GM21825 (cell line): ENCODE measurements at regions not wholly inside any gene's neighbourhood (a gene's known extent, or its start where the extent isn't known, plus 50 kb on each side); places are given as distances from the start of the nearest gene placed in this dataset.
"Not testable (repeated sequence)": the region's sequence is repeated elsewhere in the genome, so short reads cannot be mapped to it uniquely, and the experiment has no call there.

Source experiments
- ATAC-seq: cut with Tn5 transposase; IDR thresholded peaks from one replicate; pipeline ENCODE4 v1.9.1; 2021; ENCODE audit warnings: mild to moderate bottlenecking, moderate library complexity; ENCODE audit not compliant: unreplicated experiment

DNA sequence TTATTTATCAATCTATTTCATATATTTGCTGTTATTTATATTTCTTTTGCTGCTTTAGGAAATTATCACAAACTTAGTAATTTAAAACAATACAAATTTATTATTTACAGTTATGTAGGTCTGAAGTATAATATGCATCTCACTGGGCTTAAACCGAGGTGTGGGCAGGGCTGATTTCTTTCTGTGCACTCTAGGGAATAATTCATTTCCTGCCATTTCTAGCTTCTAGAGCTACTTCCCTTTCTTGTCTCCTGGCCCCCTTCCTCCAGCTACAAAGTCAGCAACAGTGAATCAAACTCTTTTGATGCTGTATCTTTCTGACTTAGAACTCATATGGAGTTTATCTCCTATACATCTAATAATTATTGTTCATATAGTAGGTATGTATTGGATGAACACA is 303.5 kb upstream of the ARSJ start:
- no peak for ATAC-seq

DNA sequence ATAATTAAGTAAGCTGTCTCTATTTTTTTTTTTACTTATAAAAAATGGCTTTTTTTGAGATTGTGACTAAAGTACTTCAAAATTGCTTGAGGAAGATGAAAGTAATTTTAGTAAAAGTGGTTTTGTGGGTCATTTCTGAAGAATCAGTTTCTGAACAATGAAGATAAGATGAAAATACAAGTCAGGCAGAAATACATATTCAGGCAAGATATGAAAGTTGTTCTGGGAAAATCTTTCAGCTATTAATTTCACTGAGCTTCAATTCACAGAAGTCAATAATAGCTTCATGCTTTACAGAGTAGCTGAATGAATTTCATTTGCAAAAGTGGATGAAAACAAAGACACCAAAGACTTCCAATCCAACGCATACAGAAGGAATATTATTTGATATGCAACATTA is 305.2 kb upstream of the ARSJ start:
- no peak for ATAC-seq

DNA sequence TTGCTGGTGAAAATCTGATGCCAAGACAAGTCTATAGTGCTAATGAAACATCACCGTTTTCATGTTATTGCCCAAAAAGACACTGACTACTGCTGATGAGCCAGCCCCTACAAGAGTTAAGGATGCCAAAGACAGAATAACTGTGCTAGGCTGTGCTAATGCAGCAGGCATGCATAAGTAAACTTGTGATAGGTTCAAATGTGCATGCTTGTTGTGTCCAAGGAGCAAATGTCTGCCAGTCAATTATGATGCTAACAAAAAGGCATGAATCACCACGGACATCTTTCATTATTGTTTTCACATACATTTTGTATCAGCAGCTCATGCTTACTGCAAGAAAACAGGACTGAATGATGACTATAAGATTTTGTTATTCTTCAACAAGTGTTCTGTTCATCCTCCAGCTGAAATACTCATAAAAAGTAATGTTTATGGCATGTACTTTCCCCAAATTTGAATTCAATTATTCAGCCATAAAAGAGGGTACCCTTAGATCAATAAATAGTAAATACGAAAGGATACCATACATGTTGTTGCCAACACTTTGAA is 306.9 kb upstream of the ARSJ start:
- no peak for ATAC-seq

DNA sequence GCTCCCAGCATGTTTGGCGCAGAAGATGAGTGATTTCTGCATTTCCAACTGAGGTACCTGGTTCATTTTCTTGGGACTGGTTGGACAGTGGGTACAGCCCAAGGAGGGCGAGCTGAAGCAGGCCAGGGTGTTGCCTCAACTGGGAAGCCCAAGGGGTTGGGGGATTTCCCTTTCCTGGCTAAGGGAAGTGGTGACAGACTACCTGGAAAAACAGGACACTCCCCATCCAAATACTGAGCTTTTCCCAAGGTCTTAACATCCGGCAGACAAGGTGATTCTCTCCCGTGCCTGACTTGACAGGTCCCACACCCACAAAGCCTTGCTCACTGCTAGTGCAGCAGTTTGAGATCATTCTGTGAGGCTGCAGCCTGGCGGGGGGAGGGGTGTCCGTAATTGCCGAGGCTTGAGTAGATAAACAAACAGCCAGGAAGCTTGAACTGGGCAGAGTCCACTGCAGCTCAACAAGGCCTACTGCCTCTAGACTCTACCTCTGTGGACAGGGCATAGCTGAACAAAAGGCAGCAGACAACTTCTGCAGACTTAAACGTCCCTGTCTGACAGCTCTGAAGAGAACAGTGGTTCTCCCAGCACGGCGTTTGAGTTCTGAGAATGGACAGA is 307.7 kb upstream of the ARSJ start:
- ATAC-seq, result no peak

DNA sequence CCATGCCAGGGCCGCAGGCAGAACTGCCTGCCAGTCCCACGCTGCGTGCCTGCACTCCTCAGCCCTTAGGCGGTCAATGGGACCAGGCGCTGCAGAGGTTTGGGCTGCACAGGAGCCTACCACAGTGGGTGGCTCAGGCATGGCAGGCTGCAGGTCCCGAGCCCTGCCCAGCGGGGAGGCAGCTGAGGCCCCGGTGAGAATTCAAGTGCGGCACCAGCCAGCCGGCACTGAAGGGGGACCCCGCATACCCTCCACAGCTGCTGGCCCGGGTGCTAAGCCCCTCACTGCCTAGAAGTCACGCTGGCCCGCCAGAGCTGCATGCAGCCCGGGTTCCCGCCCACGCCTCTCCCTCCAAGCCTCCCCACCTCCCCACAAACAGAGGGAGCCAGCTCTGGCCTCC is 302.5 kb upstream of the UGT8 start:
- no peak for ATAC-seq

DNA sequence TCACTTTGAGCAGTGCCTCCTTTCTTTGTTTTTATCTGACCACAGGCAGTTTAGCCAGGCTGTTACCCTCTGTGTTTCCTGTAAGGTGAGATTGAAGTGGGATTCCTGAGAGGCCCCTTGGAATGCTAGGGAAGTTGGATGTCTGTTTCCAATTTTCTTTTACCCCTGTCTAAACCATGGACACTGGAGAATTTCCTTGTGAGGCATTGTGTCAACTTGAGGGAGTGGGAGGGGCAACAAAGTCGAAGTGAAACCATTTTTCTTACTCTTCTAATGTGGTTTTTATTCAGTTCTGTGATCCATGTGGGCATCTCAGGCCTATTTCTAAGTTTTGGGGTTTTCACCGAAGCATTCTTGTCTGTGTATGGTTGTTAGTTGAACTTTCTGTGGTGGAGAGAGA is 296.1 kb upstream of the UGT8 start:
- no peak for ATAC-seq

DNA sequence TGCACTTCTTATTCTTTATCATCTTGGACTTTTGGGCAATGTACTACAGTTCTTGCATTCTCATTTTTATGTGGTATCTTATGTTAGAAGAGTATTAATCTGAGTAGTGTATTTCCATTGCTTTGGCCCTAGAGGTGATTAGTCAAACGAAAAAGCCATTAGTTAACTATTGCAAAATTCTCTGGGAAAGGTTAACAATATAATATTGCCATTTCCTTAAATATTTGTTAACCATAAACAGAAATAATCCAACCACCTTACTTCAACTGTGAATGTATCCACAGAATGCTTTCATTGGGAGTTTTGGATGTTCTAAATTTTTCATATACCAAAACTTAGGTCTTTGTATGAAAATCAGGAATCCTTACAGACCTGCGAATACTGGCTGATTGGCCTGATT is 294.6 kb upstream of the UGT8 start:
- no peak for ATAC-seq

DNA sequence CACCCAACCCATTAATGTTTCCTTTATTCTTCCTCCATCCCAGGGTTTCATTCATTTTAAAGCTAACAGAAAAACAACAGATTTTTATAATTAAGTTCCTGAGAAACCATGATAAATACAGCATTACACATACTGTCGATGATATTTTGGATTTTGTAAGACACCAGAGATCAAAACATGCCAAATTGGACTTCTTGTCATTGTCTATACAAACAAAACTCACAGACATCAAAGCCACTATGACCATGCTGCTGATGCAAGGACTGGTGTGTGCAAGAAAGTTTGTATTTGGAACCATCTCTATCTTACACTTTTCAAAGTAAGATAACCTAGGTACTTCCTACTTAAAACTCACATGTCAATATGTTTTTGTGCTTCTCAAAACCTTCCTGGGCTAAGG is 294.0 kb upstream of the UGT8 start:
- ATAC-seq, result no peak

DNA sequence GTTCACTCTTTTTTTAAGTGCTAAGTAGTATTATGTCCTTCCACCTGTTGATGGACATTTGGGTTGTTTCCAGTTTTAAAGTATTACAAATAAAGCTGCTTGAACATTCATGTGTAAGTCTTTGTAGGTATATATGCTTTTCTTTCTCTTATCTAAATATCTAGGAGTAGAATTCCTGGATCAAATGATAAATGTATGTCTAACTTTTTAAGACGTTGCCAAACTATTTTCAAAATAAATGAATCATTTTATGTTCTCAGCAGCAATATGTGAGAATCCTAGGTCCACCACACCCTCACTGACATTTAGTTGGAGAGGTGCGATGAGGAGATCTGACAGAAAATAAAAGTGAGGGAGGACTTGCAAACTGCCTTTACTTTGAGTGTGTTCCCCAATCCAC is 291.7 kb upstream of the UGT8 start:
- no peak for ATAC-seq

DNA sequence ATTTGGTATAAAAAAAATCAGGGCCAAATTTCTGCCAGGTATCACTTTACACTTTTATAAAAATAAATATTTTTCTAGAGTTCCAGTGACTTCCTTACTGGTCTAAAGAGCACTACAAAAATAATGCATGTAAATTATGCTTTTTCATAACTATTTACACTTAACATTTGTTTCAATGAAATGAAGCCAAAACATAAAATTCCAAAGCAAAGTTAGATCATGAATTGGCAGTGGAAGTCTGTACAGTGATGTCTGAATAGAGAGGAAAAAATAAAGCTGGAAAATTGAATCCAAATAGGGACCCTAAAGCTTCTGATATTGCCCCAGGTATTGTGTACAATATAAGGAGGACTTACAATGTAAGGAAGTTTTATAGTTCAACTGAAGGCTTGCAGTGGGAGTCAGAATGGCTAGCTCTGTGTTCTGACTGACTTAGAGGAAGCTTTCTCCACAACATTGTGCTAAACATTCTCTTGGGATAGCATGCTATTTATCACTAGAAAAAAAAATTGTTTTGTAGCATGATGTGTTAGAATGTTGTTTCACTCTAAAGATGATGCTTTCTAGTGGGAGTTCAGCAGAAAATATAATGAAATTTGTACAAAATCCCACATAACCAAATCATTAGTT is 288.2 kb upstream of the UGT8 start:
- no peak for ATAC-seq

DNA sequence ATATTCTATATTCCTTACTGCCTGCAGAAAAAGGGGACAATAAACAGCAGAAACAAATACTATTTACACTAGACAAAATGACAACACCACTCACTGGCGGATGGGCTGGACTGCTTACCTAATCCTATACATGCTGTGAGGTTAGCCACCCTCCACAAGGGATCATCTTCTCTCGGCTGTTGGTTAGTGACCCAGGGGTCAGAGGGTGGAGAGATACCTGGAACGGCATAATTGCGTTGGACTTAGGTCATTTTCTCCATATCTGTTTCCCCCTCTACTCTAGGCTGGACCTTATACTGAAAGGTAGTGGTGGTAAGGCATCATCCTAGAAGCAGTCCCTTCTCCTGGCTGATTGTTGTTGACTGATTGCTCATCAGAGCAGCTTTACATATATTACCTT is 286.8 kb upstream of the UGT8 start:
- no peak for ATAC-seq

DNA sequence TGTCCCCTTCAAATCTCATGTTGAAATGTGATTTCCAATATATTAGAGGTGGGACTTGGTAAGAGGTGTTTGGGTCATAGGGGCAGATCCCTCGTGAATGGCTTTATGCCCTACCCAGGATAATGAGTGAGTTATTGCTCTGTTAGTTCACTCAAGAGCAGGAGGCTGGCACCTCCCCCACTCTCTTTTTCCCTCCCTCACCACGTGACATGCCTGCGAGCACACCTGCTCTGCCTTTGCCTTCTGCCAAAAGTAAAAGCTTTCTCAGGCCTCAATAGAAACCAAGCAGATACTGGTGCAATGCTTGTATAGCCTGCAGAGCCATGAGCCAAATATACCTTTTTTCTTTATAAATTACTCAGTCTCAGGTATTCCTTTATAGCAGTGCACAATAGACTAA is 286.3 kb upstream of the UGT8 start:
- ATAC-seq, result no peak

DNA sequence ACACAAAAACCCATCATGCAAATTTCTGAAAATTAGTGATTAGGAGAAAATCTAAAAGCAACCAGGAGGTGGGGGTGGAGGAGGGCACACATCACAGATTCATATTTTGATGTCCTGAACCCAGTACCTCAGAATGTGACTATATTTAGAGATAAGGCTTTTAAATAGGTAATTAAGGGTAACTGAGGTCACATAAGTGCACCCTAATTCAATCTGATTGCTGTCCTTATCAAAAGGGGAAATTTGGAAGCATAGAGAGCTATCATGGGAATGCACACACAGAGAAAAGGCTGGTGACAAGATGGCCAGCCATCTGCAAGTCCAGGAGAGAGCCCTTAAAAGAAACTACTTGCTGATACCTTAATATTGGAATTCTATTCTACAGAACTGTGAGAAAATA is 281.8 kb upstream of the UGT8 start:
- ATAC-seq, result no peak

DNA sequence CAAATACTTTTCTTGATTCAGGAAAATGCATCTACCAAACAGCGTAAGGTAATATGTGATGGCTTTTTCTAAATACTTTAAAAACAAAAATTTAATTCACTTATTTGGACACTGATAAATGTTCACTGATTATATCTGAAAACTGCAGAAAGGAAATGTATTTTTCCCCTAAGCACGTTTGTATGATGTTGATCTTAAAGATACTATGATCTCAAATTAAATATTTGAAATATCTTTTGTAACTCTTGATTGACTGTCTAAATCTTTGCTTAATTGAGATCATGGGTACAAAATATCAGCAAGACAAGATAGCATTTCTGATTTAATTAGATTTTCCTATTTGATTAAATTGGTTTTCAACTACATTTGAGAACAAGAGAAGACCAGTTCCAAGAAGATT is 281.0 kb upstream of the UGT8 start:
- no peak for ATAC-seq

DNA sequence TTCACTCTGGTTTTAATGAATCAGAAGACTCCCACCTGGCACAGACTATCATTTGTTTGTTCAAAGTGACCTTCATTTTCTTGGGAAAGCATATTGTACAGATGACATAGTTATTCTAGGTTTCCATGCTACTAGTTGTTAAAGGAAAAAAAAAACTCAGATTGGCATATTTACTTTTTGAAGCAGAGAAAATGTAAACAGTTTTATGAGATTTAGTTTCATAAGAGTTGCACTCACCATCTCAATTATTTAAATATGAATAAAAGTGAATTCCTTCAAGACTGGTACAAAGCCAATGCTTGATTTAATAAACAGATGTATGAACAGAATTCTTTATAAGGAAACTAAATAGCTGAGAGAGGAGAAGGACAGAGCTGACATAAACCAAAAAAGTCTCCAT is 280.3 kb upstream of the UGT8 start:
- no peak for ATAC-seq

DNA sequence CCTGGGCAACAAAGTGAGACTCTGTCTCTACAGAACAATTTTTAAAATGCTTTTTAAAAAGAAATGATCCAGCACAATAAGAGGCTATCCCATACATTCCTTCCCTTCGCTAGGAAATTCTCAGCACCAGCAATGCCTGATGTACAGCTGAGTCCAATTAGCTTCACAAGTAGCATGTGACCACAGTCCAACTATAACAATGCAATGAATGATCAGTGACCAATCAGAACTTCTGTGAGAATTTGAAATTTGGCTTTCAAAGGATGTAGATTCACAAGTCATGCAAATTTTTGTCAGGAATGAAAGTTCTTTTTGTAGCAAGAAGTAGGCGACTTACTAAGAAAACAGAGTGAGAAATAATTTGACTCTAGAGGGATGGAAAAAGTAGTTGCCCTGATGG is 278.5 kb upstream of the UGT8 start:
- ATAC-seq, result no peak

DNA sequence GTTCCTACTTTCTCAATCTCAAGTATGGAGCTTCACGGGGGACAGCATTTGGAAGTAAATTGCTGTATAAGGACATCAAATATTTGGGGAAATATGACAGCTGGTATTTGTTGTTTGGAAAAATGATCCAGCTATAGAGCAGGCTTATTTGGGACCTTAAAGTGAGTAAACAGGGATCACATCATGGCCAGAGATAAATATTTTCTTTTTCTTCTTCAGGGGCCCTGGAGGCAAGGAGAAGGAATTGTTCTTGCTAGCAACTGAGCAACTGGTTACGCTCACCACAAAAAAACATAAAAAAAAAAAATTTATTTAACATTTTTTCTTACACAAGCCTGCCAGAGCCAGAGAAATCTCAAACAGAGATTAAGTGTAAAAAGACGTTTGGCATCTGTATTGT is 277.2 kb upstream of the UGT8 start:
- no peak for ATAC-seq

DNA sequence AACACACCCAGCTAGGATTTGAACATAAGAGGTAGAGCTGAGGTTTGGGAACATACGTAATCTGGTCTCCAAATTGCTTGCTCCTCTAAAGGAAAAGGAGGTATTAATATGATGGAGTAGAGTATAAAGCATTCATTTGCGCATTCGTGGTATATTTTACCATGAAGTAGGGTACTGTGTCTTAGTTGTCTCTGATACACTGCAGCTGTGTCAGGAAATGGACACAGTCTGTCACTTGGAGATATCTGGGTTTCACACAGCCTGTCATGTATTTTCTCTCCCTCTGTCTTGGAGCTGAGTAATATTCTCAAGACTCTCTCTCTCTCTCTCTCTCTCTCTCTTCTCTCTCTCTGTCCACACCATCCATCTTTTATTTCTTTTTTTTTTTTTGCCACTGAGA is 274.8 kb upstream of the UGT8 start:
- ATAC-seq, result no peak

DNA sequence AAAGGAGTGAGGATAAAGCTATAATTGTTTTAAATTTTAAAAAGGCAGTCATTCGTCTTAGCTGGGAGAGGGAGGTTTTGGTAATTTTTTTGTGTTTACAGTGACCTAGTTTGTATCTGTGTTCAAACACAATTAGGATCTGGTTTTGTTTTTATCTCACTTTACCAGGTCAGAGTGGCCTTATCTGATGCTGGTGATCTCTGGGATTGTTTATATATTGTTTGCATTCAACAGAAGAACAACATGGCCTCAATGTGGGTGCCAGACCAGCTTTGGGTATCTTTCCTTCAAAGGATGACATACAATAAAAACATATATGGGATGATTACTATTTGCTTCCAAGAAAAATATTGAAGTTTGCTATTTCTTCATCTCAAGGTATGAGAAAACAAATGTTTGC is 272.2 kb upstream of the UGT8 start:
- no peak for ATAC-seq

DNA sequence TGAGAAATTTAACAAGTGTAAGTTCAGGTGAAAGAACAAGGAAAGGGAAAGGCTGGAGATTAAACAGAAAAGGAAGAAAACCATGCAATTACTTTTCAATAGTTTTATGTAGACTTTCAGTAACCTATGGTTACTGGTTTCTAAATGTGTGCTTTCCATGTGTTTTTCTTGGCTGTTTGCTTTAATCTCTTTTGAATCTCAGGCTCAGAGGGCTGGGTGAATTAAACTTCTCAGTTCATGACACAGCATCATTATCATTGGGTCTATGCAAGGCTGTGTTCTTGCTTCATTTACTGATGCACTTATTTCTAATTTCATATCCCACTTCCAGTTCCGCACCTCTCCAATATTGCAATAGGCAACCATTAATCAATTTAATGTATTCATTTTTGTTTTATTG is 266.5 kb upstream of the UGT8 start:
- ATAC-seq, result no peak

DNA sequence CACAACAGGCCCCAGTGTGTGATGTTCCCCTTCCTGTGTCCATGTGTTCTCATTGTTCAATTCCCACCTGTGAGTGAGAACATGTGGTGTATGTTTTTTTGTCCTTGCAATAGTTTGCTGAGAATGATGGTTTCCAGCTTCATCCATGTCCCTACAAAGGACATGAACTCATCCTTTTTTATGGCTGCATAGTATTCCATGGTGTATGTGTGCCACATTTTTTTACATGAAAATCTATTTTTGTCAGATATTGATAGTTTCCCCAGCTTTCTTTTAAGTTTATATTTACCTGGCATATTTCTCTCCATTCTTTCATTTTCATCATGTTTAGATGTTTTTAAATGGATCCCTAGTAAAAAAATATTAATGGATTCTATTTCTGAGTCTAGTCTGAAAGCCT is 264.2 kb upstream of the UGT8 start:
- ATAC-seq, result not testable (repeated sequence)

DNA sequence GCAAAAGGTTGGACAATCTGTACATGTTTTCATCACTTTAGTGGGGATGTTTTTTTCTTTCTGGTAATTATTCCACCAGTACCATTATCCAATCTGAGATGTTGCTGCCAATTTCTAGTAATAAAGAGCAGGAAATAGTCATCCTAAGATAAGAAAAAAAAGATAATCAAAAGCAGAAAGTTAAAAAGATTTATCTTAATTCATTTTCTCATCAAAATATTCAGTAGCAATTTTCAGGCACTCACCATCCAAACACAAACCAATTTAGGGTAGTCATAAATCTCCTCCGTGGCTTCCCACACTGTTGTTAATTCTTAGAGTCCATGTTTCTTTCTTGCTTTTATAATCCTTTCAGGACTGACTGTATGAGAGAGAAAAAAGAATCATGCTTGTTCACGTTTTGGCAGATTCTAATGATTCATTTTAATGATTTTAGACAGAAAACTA is 263.7 kb upstream of the UGT8 start:
- ATAC-seq, result no peak

DNA sequence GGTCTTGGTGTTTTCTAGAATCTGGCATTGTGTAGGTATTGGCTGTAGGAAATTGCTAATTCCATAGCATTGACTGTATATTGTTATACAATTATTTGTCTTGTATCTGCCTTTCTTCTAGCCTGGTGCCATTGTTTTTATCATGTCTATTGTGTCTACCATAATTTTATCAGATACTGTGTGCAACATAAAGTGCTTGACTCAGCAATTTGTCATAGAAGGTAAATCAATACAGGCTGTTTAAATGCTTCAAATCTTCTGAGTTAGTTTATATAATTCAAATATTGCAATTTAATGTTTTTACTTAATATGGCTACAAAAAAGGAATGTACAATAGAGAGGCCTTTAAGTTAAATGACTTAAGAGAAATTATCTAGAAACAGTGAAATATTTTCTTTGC is 263.3 kb upstream of the UGT8 start:
- ATAC-seq, result no peak
